DOHH2 (cell line): ENCODE measurements at regions not wholly inside any gene's neighbourhood (a gene's known extent, or its start where the extent isn't known, plus 50 kb on each side); places are given as distances from the start of the nearest gene placed in this dataset.

ENCODE experiments used
- H3F3A ChIP-seq: fragments of 200-600 bp; sonication (generic), shearing (Covaris generic); 2 replicates; pipeline ENCODE4 v1.6.0; 2016; ENCODE audit warnings: antibody characterized with exemption, mild to moderate bottlenecking; ENCODE audit not compliant: control insufficient read depth, insufficient read depth
- H3K27ac ChIP-seq: fragments of 200-600 bp; sonication (generic); 2 replicates; pipeline ENCODE4 v1.5.1; 2014; ENCODE audit warnings: low read depth, mild to moderate bottlenecking, low read length, moderate library complexity
- H3K27me3 ChIP-seq: fragments of 200-600 bp; sonication (generic); 2 replicates; pipeline ENCODE4 v1.6.1; 2014; ENCODE audit warnings: mild to moderate bottlenecking, low read length, mixed read lengths; ENCODE audit not compliant: control insufficient read depth
- H3K36me3 ChIP-seq: fragments of 200-600 bp; sonication (generic); 2 replicates; pipeline ENCODE4 v1.6.1; 2014; ENCODE audit warnings: mild to moderate bottlenecking, low read length, moderate library complexity, mixed read lengths; ENCODE audit not compliant: control insufficient read depth
- H3K4me1 ChIP-seq: fragments of 200-600 bp; sonication (generic); 2 replicates; pipeline ENCODE4 v1.6.1; 2014; ENCODE audit warnings: mild to moderate bottlenecking, low read length, mixed read lengths; ENCODE audit not compliant: control insufficient read depth
- H3K4me2 ChIP-seq: fragments of 200-600 bp; sonication (generic); 2 replicates; pipeline ENCODE4 v1.6.0; 2014; ENCODE audit warnings: mild to moderate bottlenecking, low read length, moderate library complexity
- H3K4me3 ChIP-seq: fragments of 200-600 bp; sonication (generic); 2 replicates; pipeline ENCODE4 v1.5.1; 2014; ENCODE audit warnings: mild to moderate bottlenecking, low read length, mixed read lengths
- H3K79me2 ChIP-seq: fragments of 200-600 bp; sonication (generic); 2 replicates; pipeline ENCODE4 v1.6.1; 2014; ENCODE audit warnings: mild to moderate bottlenecking, low read length, mixed read lengths; ENCODE audit not compliant: control insufficient read depth
- H3K9me2 ChIP-seq: fragments of 200-600 bp; sonication (generic); replicated peaks from 2 replicates; pipeline ENCODE4 v1.6.1; 2014; ENCODE audit warnings: mild to moderate bottlenecking, low read length, mixed read lengths; ENCODE audit not compliant: control insufficient read depth
- H3K9me3 ChIP-seq: fragments of 200-600 bp; sonication (generic); 2 replicates; pipeline ENCODE4 v1.6.1; 2014; ENCODE audit warnings: antibody characterized with exemption, low read length, mixed read lengths; ENCODE audit not compliant: control insufficient read depth, insufficient read depth
- H4K20me1 ChIP-seq: fragments of 200-600 bp; sonication (generic); 2 replicates; pipeline ENCODE4 v1.6.0; 2014; ENCODE audit warnings: low read depth, mild to moderate bottlenecking, antibody characterized with exemption, low read length, moderate library complexity; ENCODE audit not compliant: control insufficient read depth, insufficient read depth
- CTCF ChIP-seq: fragments of 200-600 bp; sonication (generic); IDR thresholded peaks from one replicate; pipeline ENCODE4 v1.5.1; 2014; ENCODE audit warnings: antibody characterized with exemption, mild to moderate bottlenecking, low read depth, low read length; ENCODE audit not compliant: poor library complexity, severe bottlenecking
- EZH2phosphoT487 ChIP-seq: fragments of 200-600 bp; sonication (generic); IDR thresholded peaks from 2 replicates; pipeline ENCODE4 v1.6.1; 2017; ENCODE audit warnings: borderline replicate concordance, mild to moderate bottlenecking, antibody characterized with exemption, low read length, moderate library complexity, mixed read lengths

DNA sequence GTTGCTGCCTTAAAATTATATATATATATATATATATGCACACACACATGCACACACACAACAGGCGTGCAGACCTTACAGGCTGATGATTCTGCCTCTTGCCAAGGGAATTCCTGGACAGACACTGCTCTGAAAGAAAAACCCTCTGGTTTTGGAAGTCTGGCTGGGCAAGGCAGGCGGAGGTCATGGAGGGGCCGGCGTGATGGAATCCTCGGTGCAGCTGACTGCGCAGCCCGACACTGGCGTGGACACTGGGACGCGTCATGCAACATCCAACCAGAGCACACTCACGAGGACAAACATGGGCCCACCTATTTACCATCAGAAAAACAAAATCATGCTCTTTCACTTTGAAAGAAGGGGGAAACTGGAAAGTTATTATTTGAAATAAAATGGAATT, 235.3 kb downstream of the ZNF516 start:
- no peaks in the 10 kb centered on the region for H4K20me1 ChIP-seq
- H3K36me3 ChIP-seq: no peaks in the 10 kb centered on the region
- no peaks in the 10 kb centered on the region for H3F3A ChIP-seq
- H3K27me3 ChIP-seq: no peaks in the 10 kb centered on the region
- H3K4me2 ChIP-seq: no peak overlapping the region
- TF ChIP-seq CTCF (no peak), EZH2phosphoT487 (no peak)
- no peak overlapping the region for H3K4me3 ChIP-seq
- H3K27ac ChIP-seq: no peak overlapping the region
- H3K4me1 ChIP-seq: no peaks in the 10 kb centered on the region
- H3K79me2 ChIP-seq: no peaks in the 10 kb centered on the region
- H3K9me3 ChIP-seq: no peaks in the 10 kb centered on the region
- no peaks in the 10 kb centered on the region for H3K9me2 ChIP-seq

DNA sequence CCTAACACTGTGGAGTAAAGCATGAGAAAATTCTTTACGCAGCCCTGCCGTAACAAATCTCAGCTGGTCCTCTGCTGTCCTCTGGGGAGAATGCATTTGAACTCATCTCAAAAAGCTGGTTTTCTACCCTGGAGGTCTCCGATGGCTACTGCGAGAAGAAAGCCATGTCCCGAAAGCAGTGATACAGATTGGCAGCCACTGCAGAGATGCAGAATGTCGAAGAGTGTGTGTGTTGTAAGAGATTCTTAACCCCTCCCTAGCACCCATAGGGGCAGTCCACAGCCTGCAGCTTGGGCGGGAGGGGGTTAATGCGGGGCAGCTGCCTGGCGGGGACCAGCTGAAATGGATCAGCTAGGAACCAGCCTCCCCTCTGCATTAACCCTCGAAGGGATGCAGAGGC, 235.9 kb downstream of the ZNF516 start:
- no peaks in the 10 kb centered on the region for H3K4me1 ChIP-seq
- no peak overlapping the region for H3K4me3 ChIP-seq
- H3K4me2 ChIP-seq: no peak overlapping the region
- H3K27me3 ChIP-seq: no peaks in the 10 kb centered on the region
- TF ChIP-seq EZH2phosphoT487 (no peak), CTCF (no peak)
- H3K9me2 ChIP-seq: no peaks in the 10 kb centered on the region
- H3K27ac ChIP-seq: no peak overlapping the region
- H3K36me3 ChIP-seq: no peaks in the 10 kb centered on the region
- no peaks in the 10 kb centered on the region for H4K20me1 ChIP-seq
- H3K9me3 ChIP-seq: no peaks in the 10 kb centered on the region
- no peaks in the 10 kb centered on the region for H3K79me2 ChIP-seq
- H3F3A ChIP-seq: no peaks in the 10 kb centered on the region

GRCh38 chr18:76258209-76258608, 236.8 kb downstream of the ZNF516 start:
- H3K4me1 ChIP-seq: no peaks in the 10 kb centered on the region
- H4K20me1 ChIP-seq: no peaks in the 10 kb centered on the region
- H3K36me3 ChIP-seq: no peaks in the 10 kb centered on the region
- no peak overlapping the region for H3K4me3 ChIP-seq
- H3K27ac ChIP-seq: no peak overlapping the region
- no peak for TF ChIP-seq EZH2phosphoT487
- no peak for TF ChIP-seq CTCF
- H3K9me2 ChIP-seq: no peaks in the 10 kb centered on the region
- H3K79me2 ChIP-seq: no peaks in the 10 kb centered on the region
- no peaks in the 10 kb centered on the region for H3K9me3 ChIP-seq
- H3K4me2 ChIP-seq: no peak overlapping the region
- no peaks in the 10 kb centered on the region for H3K27me3 ChIP-seq
- H3F3A ChIP-seq: no peaks in the 10 kb centered on the region
